Uterus (tissue), 2 donors: ENCODE measurements at regions not wholly inside any gene's neighbourhood (a gene's known extent, or its start where the extent isn't known, plus 50 kb on each side); places are given as distances from the start of the nearest gene placed in this dataset.

Experiments used
- POLR2A ChIP-seq, 2 donors: fragments of 450-650 bp; IDR thresholded peaks; one replicate each; pipeline ENCODE4 v1.6.1; 2016; ENCODE audit warnings: antibody characterized with exemption in 2 of 2, mild to moderate bottlenecking in 1 of 2, moderate library complexity in 1 of 2
- TF ChIP-seq, protein P1 (sequence below), 4 experiments: fragments of 200-600 bp in 2 of 4; fragments of 450-650 bp in 2 of 4; sonication (generic) in 2 of 4; IDR thresholded peaks; one replicate each; pipeline ENCODE4 v1.5.1; 2016 to 2019; ENCODE audit warnings: antibody characterized with exemption in 4 of 4, mild to moderate bottlenecking in 2 of 4, moderate library complexity in 1 of 4

DNA sequence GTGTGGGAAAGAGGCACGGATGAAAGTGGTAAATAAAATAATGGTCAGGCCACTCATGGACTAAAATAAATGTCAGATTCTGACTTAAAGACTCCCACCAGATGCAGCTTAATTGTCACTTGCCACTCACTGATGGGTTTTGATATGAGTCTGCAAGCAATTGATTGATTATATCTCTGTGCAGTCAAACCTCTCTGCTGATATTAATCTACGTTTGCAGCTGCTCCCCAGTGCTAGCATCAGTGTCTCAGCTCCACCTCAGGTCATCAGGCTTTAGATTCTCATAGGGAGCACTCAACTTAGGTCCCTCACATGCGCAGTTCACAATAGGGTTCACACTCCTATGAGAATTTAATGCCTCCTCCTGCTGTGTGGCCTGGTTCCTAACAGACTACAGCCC, 195.3 kb downstream of the B3GLCT start:
- no peak for TF ChIP-seq POLR2A (IDR thresholded peaks at IDR 0.05)
- TF ChIP-seq, protein P1, sequence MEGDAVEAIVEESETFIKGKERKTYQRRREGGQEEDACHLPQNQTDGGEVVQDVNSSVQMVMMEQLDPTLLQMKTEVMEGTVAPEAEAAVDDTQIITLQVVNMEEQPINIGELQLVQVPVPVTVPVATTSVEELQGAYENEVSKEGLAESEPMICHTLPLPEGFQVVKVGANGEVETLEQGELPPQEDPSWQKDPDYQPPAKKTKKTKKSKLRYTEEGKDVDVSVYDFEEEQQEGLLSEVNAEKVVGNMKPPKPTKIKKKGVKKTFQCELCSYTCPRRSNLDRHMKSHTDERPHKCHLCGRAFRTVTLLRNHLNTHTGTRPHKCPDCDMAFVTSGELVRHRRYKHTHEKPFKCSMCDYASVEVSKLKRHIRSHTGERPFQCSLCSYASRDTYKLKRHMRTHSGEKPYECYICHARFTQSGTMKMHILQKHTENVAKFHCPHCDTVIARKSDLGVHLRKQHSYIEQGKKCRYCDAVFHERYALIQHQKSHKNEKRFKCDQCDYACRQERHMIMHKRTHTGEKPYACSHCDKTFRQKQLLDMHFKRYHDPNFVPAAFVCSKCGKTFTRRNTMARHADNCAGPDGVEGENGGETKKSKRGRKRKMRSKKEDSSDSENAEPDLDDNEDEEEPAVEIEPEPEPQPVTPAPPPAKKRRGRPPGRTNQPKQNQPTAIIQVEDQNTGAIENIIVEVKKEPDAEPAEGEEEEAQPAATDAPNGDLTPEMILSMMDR (IDR thresholded peaks at IDR 0.05): no peak
